ENCODE measurements at regions not wholly inside any gene's neighbourhood (a gene's known extent, or its start where the extent isn't known, plus 50 kb on each side); places are given as distances from the start of the nearest gene placed in this dataset.
"Not testable (repeated sequence)": the region's sequence is repeated elsewhere in the genome, so short reads cannot be mapped to it uniquely, and the experiment has no call there.

GRCh38 chr15:20191508-20192125 lies 350.0 kb downstream of the GOLGA6L6 start:
- DNase-seq (ENCODE audit: low read depth): not testable (repeated sequence)

- not testable (repeated sequence) for DNase-seq (ENCODE audit: low read depth)
These were observed 353.0 kb downstream of the GOLGA6L6 start for GRCh38 chr15:20188611-20189010.

- DNase-seq (ENCODE audit: low read depth): not testable (repeated sequence)
These were observed 353.9 kb downstream of the GOLGA6L6 start for GRCh38 chr15:20187370-20188355.

GRCh38 chr15:20184879-20185278 lies 356.7 kb downstream of the GOLGA6L6 start:
- not testable (repeated sequence) for DNase-seq (ENCODE audit: low read depth)

DNA sequence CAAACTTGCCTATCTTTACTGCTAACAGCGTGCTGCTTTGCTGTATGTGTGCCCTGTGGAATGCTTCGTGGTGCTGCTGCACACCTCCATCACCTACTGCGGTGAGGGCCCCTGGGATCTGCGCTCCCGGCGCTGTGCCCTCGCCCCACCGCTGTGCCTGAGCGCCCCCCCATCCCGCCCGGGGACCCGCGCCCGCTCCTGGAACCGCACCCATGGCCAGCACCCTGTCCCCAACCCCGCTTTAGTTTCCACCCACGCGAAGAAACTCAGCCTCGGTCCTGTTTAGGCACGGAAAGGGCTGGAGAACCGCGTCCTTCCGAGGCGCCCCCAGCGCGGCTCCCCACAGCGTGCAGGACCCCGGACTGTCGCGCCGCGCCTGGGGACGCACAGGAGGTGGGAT lies 373.4 kb downstream of the GOLGA6L6 start:
- DNase-seq (ENCODE audit: low read depth): not testable (repeated sequence)

DNA sequence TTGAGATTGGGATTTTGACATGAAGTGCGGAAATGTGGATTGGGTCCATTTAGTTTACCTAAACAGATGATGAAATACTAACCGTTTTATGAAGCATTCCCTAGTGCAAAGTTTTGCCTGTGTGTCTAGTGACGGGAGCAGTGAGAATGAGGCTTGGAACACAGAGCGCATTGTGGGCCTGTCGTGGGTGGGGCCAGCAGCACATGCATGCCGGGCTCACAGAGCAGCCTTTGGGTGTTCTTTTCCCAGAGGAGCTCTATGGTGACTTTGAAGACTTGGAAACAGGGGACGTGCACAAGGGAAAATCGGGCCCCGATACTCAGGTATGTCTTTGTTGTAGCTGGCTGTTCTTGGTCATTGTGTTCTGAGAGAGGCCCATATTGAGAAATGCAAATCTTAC lies 388.1 kb downstream of the GOLGA6L6 start:
- not testable (repeated sequence) for DNase-seq (ENCODE audit: low read depth)

DNA sequence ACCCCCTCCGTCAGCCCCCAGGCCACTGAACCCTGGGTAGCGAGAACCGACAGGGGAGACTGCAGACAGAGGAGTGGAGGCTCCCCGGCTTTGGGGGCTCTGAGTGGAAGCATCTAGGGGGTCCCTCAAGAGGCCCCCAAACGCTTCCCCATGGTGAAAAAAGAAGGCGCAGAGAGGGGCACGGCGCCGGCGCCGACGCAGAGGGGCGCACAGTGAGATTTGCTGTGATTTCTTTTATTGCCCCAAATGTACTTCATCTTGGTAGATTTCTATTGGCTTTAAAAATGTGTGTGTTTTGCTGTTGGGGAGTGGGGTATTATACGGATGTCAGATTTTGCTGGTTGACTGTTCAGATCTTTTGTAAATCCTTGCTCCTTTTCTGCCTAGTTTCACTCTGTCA lies 392.9 kb downstream of the GOLGA6L6 start:
- DNase-seq (ENCODE audit: low read depth): not testable (repeated sequence)

- not testable (repeated sequence) for DNase-seq (ENCODE audit: low read depth)
These were observed 393.6 kb downstream of the GOLGA6L6 start for GRCh38 chr15:20148008-20148407.

GRCh38 chr15:20144333-20145036 lies 397.1 kb downstream of the GOLGA6L6 start:
- DNase-seq (ENCODE audit: low read depth): not testable (repeated sequence)

- not testable (repeated sequence) for DNase-seq (ENCODE audit: low read depth)
These were observed 398.7 kb downstream of the GOLGA6L6 start for GRCh38 chr15:20142906-20143305.

- not testable (repeated sequence) for DNase-seq (ENCODE audit: low read depth)
These were observed 399.2 kb downstream of the GOLGA6L6 start for GRCh38 chr15:20142410-20142809.

GRCh38 chr15:20124668-20125067 lies 416.9 kb downstream of the GOLGA6L6 start:
- DNase-seq (ENCODE audit: low read depth): not testable (repeated sequence)

- DNase-seq (ENCODE audit: low read depth): no peak
These were observed 435.6 kb downstream of the GOLGA6L6 start for GRCh38 chr15:20106026-20106425.

GRCh38 chr15:20105011-20105990 lies 436.3 kb downstream of the GOLGA6L6 start:
- DNase-seq (ENCODE audit: low read depth): not testable (repeated sequence)

- DNase-seq (ENCODE audit: low read depth): not testable (repeated sequence)
These were observed 437.0 kb downstream of the GOLGA6L6 start for GRCh38 chr15:20104551-20104950.

- DNase-seq (ENCODE audit: low read depth): not testable (repeated sequence)
These were observed 438.7 kb downstream of the GOLGA6L6 start for GRCh38 chr15:20102862-20103261.

- not testable (repeated sequence) for DNase-seq (ENCODE audit: low read depth)
These were observed 439.4 kb downstream of the GOLGA6L6 start for GRCh38 chr15:20102209-20102608.

GRCh38 chr15:20101281-20101680 lies 440.3 kb downstream of the GOLGA6L6 start:
- not testable (repeated sequence) for DNase-seq (ENCODE audit: low read depth)

DNA sequence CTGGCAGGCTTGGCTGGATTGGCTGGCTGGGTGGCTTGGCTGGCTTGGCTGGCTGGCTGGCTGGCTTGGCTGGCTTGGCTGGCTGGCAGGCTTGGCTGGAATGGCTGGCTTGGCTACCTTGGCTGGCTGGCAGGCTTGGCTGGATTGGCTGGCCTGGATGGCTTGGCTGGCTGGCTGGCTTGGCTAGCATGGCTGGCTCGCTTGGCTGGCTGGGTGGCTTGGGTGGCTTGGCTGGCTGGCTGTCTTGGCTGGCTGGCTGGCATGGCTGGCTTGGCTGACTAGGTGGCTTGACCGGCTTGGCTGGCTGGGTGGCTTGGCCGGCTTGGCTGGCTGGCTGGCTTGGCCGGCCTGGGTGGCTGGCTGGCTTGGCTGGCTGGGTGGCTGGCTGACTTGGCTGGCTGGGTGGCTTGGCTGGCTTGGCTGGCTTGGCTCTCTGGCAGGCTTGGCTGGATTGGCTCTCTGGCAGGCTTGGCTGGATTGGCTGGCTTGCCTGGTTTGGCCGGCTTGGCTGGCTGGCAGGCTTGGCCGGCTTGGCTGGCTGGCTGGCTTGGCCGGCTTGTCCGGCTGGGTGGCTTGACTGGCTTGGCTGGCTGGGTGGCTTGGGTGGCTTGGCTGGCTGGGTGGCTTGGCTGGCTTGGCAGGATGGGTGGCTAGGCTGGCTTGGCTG lies 440.9 kb downstream of the GOLGA6L6 start:
- DNase-seq (ENCODE audit: low read depth): not testable (repeated sequence)

DNA sequence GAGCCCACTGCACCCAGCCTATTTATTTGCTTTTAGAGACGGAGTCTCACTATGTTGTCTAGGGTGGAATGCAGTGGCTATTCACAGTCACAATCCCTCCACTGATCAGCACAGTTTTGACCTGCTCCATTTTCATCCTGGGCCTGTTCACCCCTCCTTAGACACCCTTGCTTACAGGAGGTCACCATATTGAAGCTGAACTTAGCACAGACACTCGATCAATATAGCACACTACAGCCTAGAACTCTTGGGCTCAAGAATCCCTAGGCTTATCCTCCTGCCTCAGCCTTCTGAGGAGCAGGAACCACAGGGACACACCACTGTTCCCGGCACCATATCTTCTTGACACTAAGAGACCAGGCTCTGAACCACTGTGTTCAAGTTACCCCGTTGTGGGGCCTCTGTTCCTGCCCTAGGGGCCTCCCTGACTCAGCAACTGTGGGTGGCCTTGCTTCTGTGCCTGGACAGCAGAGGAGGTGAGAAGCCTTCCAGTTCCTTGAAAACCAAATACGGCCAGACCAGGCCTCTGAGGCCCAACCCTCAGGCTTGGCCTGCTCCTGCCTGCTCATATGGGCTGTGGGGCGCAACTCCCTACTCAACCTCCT lies 445.8 kb downstream of the GOLGA6L6 start:
- not testable (repeated sequence) for DNase-seq (ENCODE audit: low read depth)

Data from activated gamma-delta T cell treated with anti-CD3 and anti-CD28 coated beads, Interleukin-2, amount 50 U/mL, for 16 hours (primary cell).